IMR-90 (cell line): ENCODE measurements at regions not wholly inside any gene's neighbourhood (a gene's known extent, or its start where the extent isn't known, plus 50 kb on each side); places are given as distances from the start of the nearest gene placed in this dataset.

Source experiments
- ATAC-seq: fragments of 200-7000 bp; cut with Tn5 transposase; 2 replicates; pipeline ENCODE4 v1.9.1; 2020; ENCODE audit warnings: low read depth, mild to moderate bottlenecking, moderate library complexity
- BruUV-seq: library from RNA; stranded (reverse); fragments of 400-500 nt; replicated peaks from 2 replicates; lab custom pipeline; 2021; lab: Mats Ljungman, UMichigan
- CTCF ChIA-PET: fragments of 300-600 bp; formaldehyde crosslinking; extraction: SDS; loops from one replicate; lab custom pipeline; 2021; ENCODE audit warnings: antibody characterized with exemption; lab: Yijun Ruan, JAX
- POLR2A ChIA-PET: fragments of 300-600 bp; sonication (Branson Sonifier 250); formaldehyde crosslinking; loops from one replicate; lab custom pipeline; 2022; ENCODE audit warnings: antibody characterized with exemption; ENCODE audit not compliant: unreplicated experiment; lab: Charles Lee
- DNase-seq: peaks from one replicate; pipeline ENCODE4 v3.0.0; 2013
- H2AFZ ChIP-seq: replicated peaks from 2 replicates; pipeline ENCODE3; 2013; ENCODE audit warnings: low read length, mild to moderate bottlenecking; ENCODE audit not compliant: poor library complexity
- H2AK5ac ChIP-seq: 2 replicates; pipeline ENCODE4 v1.6.1; 2013; ENCODE audit warnings: low read depth, low read length, inconsistent platforms
- H2AK9ac ChIP-seq: replicated peaks from 2 replicates; pipeline ENCODE3; 2013; ENCODE audit warnings: mild to moderate bottlenecking, low read depth, low read length, moderate library complexity; ENCODE audit not compliant: poor library complexity
- H2BK120ac ChIP-seq: 2 replicates; pipeline ENCODE4 v1.6.1; 2013; ENCODE audit warnings: low read depth, low read length, inconsistent platforms
- H2BK15ac ChIP-seq: 3 replicates; pipeline ENCODE4 v1.6.1; 2013; ENCODE audit warnings: low read depth, low read length, inconsistent platforms
- H2BK20ac ChIP-seq: 2 replicates; pipeline ENCODE4 v1.6.1; 2013; ENCODE audit warnings: low read depth, mild to moderate bottlenecking, inconsistent platforms, low read length, moderate library complexity
- H2BK5ac ChIP-seq: 2 replicates; pipeline ENCODE4 v1.6.1; 2013; ENCODE audit warnings: mild to moderate bottlenecking, low read depth, low read length, inconsistent platforms; ENCODE audit not compliant: poor library complexity, severe bottlenecking
- H3K14ac ChIP-seq: replicated peaks from 2 replicates; pipeline ENCODE4 v1.6.1; 2013; ENCODE audit warnings: low read depth, low read length, inconsistent platforms
- H3K18ac ChIP-seq: 2 replicates; pipeline ENCODE4 v1.6.1; 2013; ENCODE audit warnings: low read depth, low read length, control low read depth
- H3K23ac ChIP-seq: 2 replicates; pipeline ENCODE4 v1.6.1; 2013; ENCODE audit warnings: low read depth, low read length, inconsistent platforms
- H3K27ac ChIP-seq: 2 replicates; pipeline ENCODE4 v1.5.1; 2013; ENCODE audit warnings: mild to moderate bottlenecking, control low read depth, low read length; ENCODE audit not compliant: insufficient read depth
- H3K27me3 ChIP-seq: 2 replicates; pipeline ENCODE4 v1.6.1; 2013; ENCODE audit warnings: low read length; ENCODE audit not compliant: control insufficient read depth, insufficient read depth
- H3K36me3 ChIP-seq: 2 replicates; pipeline ENCODE4 v1.6.1; 2013; ENCODE audit warnings: low read length, mixed read lengths; ENCODE audit not compliant: control insufficient read depth, insufficient read depth
- H3K4ac ChIP-seq: 2 replicates; pipeline ENCODE4 v1.6.1; 2013; ENCODE audit warnings: low read depth, low read length, inconsistent platforms
- H3K4me1 ChIP-seq: 2 replicates; pipeline ENCODE4 v1.6.1; 2013; ENCODE audit warnings: low read length, mixed read lengths; ENCODE audit not compliant: control insufficient read depth, insufficient read depth
- H3K4me2 ChIP-seq: 2 replicates; pipeline ENCODE4 v1.6.1; 2013; ENCODE audit warnings: low read depth, mild to moderate bottlenecking, control low read depth, low read length, moderate library complexity
- H3K4me3 ChIP-seq: 2 replicates; pipeline ENCODE4 v1.5.1; 2013; ENCODE audit warnings: low read depth, mild to moderate bottlenecking, control low read depth, low read length, moderate library complexity; ENCODE audit not compliant: insufficient read depth
- H3K56ac ChIP-seq: 2 replicates; pipeline ENCODE4 v1.6.1; 2013; ENCODE audit warnings: low read length, inconsistent platforms; ENCODE audit not compliant: insufficient read depth; ENCODE audit errors: extremely low read depth
- H3K79me1 ChIP-seq, 2 experiments: 2 replicates each; pipeline ENCODE4 v1.6.1; 2013; ENCODE audit warnings: low read length in 2 of 2, inconsistent platforms in 1 of 2, low read depth in 1 of 2
- H3K9ac ChIP-seq: 2 replicates; pipeline ENCODE4 v1.6.1; 2013; ENCODE audit warnings: low read depth, low read length, control low read depth
- H3K9me1 ChIP-seq: 2 replicates; pipeline ENCODE4 v1.6.1; 2013; ENCODE audit warnings: low read length, inconsistent platforms; ENCODE audit not compliant: insufficient read depth
- H3K9me3 ChIP-seq: 2 replicates; pipeline ENCODE4 v1.6.1; 2013; ENCODE audit warnings: low read length; ENCODE audit not compliant: control insufficient read depth, insufficient read depth
- H4K20me1 ChIP-seq: 2 replicates; pipeline ENCODE4 v1.6.1; 2013; ENCODE audit warnings: low read length, inconsistent platforms; ENCODE audit not compliant: insufficient read depth
- H4K5ac ChIP-seq: 2 replicates; pipeline ENCODE4 v1.6.1; 2013; ENCODE audit warnings: mild to moderate bottlenecking, low read depth, low read length, control low read depth
- H4K8ac ChIP-seq, 2 experiments: 2 replicates each; pipeline ENCODE4 v1.6.1; 2013; ENCODE audit warnings: low read depth in 2 of 2, low read length in 2 of 2, control low read depth in 1 of 2, inconsistent platforms in 1 of 2
- H4K91ac ChIP-seq: 2 replicates; pipeline ENCODE4 v1.6.1; 2013; ENCODE audit warnings: low read depth, low read length, inconsistent platforms; ENCODE audit not compliant: insufficient read depth
- MXI1 ChIP-seq: IDR thresholded peaks from 2 replicates; pipeline ENCODE4 v1.6.1; 2012; ENCODE audit warnings: low read depth, mild to moderate bottlenecking, low read length, moderate library complexity, borderline replicate concordance
- NFE2L2 ChIP-seq: fragments of 150-350 bp; IDR thresholded peaks from 2 replicates; pipeline ENCODE4 v1.6.1; 2016; ENCODE audit warnings: low read depth, mild to moderate bottlenecking, low read length
- USF2 ChIP-seq: fragments of 150-350 bp; IDR thresholded peaks from 2 replicates; pipeline ENCODE4 v1.6.1; 2017; ENCODE audit warnings: mild to moderate bottlenecking, antibody characterized with exemption, low read length, low read depth
- WGBS, 2 experiments: methylation state at CpG; one replicate each; pipeline versions ENCODE4 v1.1.5 to v1.1.7; 2013; ENCODE audit warnings: missing lambda C conversion rate in 2 of 2; ENCODE audit not compliant: insufficient read length in 1 of 2; ENCODE audit errors: extremely low coverage in 2 of 2; 5-methylcytosine and 5-hydroxymethylcytosine counted together
- dilution Hi-C: fragments of 300-500 bp; cut with HindIII; formaldehyde crosslinking; loops from one replicate; pipeline ENCODE4 v1.14.3; 2018; ENCODE audit warnings: low sequenced_read_pairs; ENCODE audit not compliant: unreplicated experiment
- in situ Hi-C: fragments of 300-500 bp; cut with MboI; formaldehyde crosslinking; loops from 3 replicates; pipeline ENCODE4 v1.14.3; 2019; ENCODE audit warnings: low sequenced_read_pairs, inconsistent platforms, mixed read lengths
- intact Hi-C: fragments of 100-400 bp; cut with micrococcal nuclease; formaldehyde crosslinking; loops from 2 replicates; pipeline ENCODE4 v1.10.0; 2022

DNA sequence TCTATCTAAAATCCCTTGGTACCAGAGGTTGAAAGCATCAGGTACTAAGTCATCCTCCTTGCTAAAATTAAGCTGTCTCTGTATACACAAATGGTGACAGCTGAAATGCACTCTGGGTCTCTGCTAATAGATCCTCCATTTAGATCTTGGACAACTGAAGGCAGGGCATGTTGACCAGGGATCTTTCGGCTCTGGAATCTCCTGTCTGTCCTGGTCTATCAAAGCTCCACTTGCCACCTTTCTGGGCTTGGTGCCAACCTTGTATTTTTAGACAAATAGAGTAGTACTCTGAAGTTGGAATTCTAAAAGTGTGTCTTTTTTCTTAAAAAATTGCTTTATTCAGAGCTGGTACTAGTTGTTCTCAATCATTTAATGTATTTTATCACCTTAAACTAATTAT, 135.2 kb upstream of the HMHB1 start:
- POLR2A ChIA-PET, result no interaction called here
- in situ Hi-C loops (no loop called here), intact Hi-C loops (no loop called here)

More for the DNA sequence above, 135.2 kb upstream of the HMHB1 start:
- BruUV-seq, result no TSS peak
- Histone ChIP-seq H3K4ac (no peak overlapping the region), H4K8ac (no peak overlapping the region), H3K79me1 (no peaks in the 10 kb centered on the region), H2AK5ac (no peak overlapping the region), H3K4me1 (peaks cover under 1% of the 10 kb centered on the region), H3K14ac (no peak overlapping the region), H4K5ac (no peak overlapping the region), H2BK5ac (no peak overlapping the region), H2BK120ac (no peak overlapping the region), H2AK9ac (no peak overlapping the region), H3K4me2 (no peak overlapping the region), H3K9me3 (no peaks in the 10 kb centered on the region), H2BK20ac (no peak overlapping the region), H3K27me3 (no peaks in the 10 kb centered on the region), H3K36me3 (no peaks in the 10 kb centered on the region), H3K27ac (no peak overlapping the region), H3K18ac (no peak overlapping the region), H4K20me1 (no peaks in the 10 kb centered on the region), H3K9me1 (no peaks in the 10 kb centered on the region; the same call in 1 of the 2 replicates), H3K56ac (no peak overlapping the region), H4K91ac (no peak overlapping the region), H2AFZ (no peak overlapping the region), H2BK15ac (no peak overlapping the region), H3K9ac (no peak overlapping the region), H3K4me3 (no peak overlapping the region), H3K23ac (no peak overlapping the region)
- WGBS, 2 experiments, result no CpG with 5 or more reads among the region's 1 CpG
- DNase-seq (no peak), ATAC-seq (no peak)
- CTCF ChIA-PET, result no interaction called here
- TF ChIP-seq USF2 (no peak), MXI1 (no peak), NFE2L2 (no peak)
- dilution Hi-C loops, result no loop called here
